ENCODE measurements at regions not wholly inside any gene's neighbourhood (a gene's known extent, or its start where the extent isn't known, plus 50 kb on each side); places are given as distances from the start of the nearest gene placed in this dataset.

DNA sequence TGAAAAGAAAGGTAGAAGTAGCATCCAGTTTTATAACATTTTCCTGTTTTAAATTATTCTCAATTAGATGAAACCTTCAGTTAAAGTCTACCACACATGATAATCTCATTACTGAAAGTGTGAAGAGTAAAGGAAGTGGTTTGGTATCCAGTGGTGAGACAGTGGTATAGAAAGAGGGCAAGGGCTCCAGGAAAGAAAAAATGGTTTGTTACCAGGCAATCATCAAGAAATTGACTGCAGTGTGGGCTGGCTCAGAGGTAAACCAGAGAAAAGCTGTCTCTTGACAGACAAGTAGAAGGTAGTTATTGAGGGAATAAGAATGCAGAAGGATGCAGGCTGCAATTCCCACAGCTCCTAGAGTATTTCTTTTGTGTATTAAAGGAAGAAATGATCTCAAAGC, 406.2 kb downstream of the TLL1 start:
- H3K27me3 Mint-ChIP-seq (ENCODE audit: insufficient read depth): no peaks in the 10 kb centered on the region
- TF ChIP-seq, protein P1, sequence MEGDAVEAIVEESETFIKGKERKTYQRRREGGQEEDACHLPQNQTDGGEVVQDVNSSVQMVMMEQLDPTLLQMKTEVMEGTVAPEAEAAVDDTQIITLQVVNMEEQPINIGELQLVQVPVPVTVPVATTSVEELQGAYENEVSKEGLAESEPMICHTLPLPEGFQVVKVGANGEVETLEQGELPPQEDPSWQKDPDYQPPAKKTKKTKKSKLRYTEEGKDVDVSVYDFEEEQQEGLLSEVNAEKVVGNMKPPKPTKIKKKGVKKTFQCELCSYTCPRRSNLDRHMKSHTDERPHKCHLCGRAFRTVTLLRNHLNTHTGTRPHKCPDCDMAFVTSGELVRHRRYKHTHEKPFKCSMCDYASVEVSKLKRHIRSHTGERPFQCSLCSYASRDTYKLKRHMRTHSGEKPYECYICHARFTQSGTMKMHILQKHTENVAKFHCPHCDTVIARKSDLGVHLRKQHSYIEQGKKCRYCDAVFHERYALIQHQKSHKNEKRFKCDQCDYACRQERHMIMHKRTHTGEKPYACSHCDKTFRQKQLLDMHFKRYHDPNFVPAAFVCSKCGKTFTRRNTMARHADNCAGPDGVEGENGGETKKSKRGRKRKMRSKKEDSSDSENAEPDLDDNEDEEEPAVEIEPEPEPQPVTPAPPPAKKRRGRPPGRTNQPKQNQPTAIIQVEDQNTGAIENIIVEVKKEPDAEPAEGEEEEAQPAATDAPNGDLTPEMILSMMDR (IDR thresholded peaks at IDR 0.05): no peak
- H3K4me1 Mint-ChIP-seq (ENCODE audit: low read depth): peaks cover 38% of the 10 kb centered on the region
- no peaks in the 10 kb centered on the region for H3K9me3 Mint-ChIP-seq
- no peaks in the 10 kb centered on the region for H3K36me3 Mint-ChIP-seq (ENCODE audit: low read depth)
- no peak for DNase-seq
- no peak overlapping the region for H3K4me3 Mint-ChIP-seq
- H3K27ac Mint-ChIP-seq: no peak overlapping the region

DNA sequence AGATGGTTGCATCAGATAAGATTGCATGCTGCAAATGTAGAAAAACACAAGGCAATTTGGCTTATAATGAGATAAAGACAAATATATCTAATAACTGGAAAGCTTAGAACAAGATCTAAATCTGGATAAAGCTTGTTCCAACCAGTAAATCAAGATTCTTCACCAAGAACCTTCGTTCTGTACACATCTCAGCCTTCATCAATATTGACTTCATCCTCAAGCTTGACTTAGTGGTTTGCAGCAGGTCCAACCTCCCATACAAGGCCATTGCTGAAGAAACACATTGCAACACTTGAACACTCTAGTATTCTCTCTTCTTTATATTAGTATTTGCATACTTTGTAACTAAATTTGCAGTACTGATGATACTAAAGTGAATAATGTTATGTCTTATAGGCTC, 407.6 kb downstream of the TLL1 start:
- Mint-ChIP-seq H3K36me3 (ENCODE audit: low read depth) (no peaks in the 10 kb centered on the region), H3K27ac (no peak overlapping the region), H3K9me3 (no peaks in the 10 kb centered on the region), H3K4me3 (no peak overlapping the region), H3K4me1 (ENCODE audit: low read depth) (peaks cover 38% of the 10 kb centered on the region), H3K27me3 (ENCODE audit: insufficient read depth) (no peaks in the 10 kb centered on the region)
- DNase-seq: no peak
- TF ChIP-seq, protein P1 (IDR thresholded peaks at IDR 0.05): no peak

DNA sequence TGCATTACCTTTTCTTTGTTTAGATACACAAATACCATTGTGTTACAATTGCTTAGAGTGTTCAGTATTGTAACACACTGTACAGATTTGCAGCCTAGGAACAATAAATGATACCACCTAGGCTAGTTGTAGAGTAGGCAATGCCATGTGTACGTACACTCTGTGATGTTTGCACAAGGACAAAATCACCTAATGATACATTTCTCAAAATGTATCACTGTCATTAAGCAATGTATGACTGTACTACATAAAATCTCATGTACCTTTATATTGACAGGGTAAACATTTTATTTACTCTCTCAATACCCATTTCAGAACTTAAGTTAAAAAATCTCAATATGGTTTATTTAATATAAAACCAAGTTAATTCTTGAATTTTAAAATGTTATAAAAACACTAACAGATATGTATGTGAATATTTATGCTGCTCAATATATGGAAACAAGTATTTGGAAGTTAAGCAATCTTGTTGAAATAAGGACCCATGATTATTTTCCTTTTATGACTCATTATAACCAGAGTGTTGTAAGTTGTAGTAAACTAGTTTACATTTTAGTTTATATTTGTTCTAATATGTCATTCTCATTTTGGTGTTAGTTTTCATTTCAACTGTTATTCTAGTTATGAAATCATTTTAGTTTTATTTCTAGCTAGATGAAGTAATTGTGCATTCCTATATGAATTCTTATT, 409.2 kb downstream of the TLL1 start:
- Mint-ChIP-seq H3K36me3 (ENCODE audit: low read depth) (no peaks in the 10 kb centered on the region), H3K27ac (no peak overlapping the region), H3K27me3 (ENCODE audit: insufficient read depth) (no peaks in the 10 kb centered on the region), H3K9me3 (no peaks in the 10 kb centered on the region), H3K4me3 (no peak overlapping the region), H3K4me1 (ENCODE audit: low read depth) (peaks cover 31% of the 10 kb centered on the region)
- TF ChIP-seq, protein P1 (IDR thresholded peaks at IDR 0.05): no peak
- no peak for DNase-seq

DNA sequence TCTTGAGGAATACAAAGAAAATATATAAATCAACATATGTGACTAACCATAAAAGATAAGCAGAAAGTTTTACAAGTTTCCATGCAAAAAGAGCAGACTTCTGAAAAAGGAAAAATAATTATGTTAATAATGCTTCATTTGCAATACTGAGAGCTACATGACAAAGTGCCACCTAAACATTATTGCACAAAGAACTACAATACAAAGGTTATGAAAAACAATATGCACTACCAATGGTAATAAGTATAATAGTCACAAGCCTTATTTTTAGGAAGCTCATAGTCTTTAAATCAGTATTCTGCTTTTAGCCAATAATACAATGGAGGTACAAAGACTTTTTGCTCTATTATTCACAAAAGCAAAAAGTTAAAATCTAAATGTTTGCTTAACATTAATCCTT, 411.2 kb downstream of the TLL1 start:
- no peaks in the 10 kb centered on the region for H3K36me3 Mint-ChIP-seq (ENCODE audit: low read depth)
- H3K4me1 Mint-ChIP-seq (ENCODE audit: low read depth): peaks cover 11% of the 10 kb centered on the region
- no peak overlapping the region for H3K27ac Mint-ChIP-seq
- no peaks in the 10 kb centered on the region for H3K27me3 Mint-ChIP-seq (ENCODE audit: insufficient read depth)
- H3K9me3 Mint-ChIP-seq: no peaks in the 10 kb centered on the region
- no peak for DNase-seq
- TF ChIP-seq, protein P1 (IDR thresholded peaks at IDR 0.05): no peak
- no peak overlapping the region for H3K4me3 Mint-ChIP-seq

DNA sequence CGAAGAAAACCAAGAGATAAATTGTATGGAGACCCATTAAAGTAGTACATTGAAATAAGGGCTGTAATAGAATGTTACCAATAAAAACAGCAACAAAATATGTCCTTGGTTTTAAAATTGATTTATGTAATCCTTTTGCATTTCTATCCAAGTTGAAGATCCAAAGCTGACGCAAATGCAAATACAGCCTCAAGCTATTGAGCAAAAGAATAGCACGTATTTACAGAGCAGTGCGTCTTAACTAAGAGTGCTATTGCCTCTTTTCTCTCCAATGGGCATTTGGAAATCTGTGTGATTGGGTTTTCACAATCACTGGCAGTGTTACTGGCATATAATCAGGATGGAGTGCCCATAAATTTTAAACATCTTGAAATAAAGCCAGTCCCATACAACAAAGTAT, 417.4 kb downstream of the TLL1 start:
- Mint-ChIP-seq H3K36me3 (ENCODE audit: low read depth) (no peaks in the 10 kb centered on the region), H3K27ac (no peak overlapping the region), H3K9me3 (no peaks in the 10 kb centered on the region), H3K27me3 (ENCODE audit: insufficient read depth) (no peaks in the 10 kb centered on the region), H3K4me3 (no peak overlapping the region), H3K4me1 (ENCODE audit: low read depth) (peaks cover 30% of the 10 kb centered on the region)
- DNase-seq: no peak
- TF ChIP-seq, protein P1 (IDR thresholded peaks at IDR 0.05): no peak

All from HFFc6 (cell line).